ENCODE measurements at regions not wholly inside any gene's neighbourhood (a gene's known extent, or its start where the extent isn't known, plus 50 kb on each side); places are given as distances from the start of the nearest gene placed in this dataset.
"Not testable (repeated sequence)": the region's sequence is repeated elsewhere in the genome, so short reads cannot be mapped to it uniquely, and the experiment has no call there.

DNA sequence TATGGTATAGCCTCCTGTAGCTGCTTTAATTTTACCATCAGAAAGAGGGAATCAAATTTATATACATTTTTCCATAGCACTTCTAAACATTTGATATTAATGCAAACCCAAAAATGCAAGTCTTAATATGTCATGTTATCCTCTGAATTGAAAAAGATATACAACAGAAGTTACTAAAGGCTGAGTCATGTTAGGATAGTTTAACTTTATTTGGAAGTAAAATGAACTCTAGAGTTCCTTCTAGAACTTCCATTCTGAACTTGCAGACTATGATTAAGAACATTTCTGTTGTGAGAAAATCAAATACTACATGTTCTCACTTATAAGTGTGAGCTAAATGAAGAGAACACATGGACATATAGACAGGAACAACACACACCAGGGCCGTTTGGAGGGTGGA lies 317.3 kb upstream of the PRR16 start:
- no peak for DNase-seq

GRCh38 chr5:120147911-120148310 lies 316.2 kb upstream of the PRR16 start:
- DNase-seq: not testable (repeated sequence)

DNA sequence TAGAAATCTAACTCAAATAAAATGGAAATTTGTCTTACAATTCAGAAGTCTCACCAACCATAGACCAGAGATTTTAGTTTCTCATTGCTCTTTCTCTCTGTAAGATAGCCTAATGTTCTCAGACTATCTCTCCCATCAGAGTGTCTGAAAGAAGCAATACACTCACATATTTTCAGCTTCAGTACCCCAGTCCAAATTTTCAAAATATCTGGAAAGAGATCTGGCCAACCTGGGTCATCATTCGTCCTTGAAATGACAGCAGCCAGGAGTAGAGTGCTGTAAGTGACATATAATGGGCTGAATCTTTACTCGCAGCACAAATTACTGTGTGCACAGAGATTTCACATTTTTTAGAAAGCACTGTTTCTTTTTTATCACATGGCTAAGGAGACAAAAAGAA lies 313.3 kb upstream of the PRR16 start:
- no peak for DNase-seq

- DNase-seq: no peak
Measured at GRCh38 chr5:120151181-120151580, 312.9 kb upstream of the PRR16 start.

DNA sequence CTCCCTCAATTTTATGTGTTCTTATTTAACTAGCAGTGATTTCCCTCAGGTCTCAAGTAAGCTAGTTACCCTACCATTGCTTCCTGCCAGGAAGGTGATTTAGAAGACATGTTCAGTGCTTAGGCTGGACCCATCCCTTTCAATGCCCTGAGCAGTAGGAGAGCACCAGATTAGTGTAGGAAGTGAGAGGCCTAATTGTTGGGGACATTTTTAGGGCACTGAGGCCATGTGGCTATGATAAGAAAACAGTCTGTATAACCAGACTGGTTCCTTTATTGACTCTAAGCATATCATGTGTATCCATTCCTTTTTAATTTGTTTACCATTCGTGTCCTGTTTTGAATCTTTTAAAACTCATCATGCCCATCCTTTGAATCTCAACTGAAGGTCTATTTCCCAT lies 312.3 kb upstream of the PRR16 start:
- no peak for DNase-seq

- no peak for DNase-seq
Measured at GRCh38 chr5:120152472-120152871, 311.6 kb upstream of the PRR16 start.

DNA sequence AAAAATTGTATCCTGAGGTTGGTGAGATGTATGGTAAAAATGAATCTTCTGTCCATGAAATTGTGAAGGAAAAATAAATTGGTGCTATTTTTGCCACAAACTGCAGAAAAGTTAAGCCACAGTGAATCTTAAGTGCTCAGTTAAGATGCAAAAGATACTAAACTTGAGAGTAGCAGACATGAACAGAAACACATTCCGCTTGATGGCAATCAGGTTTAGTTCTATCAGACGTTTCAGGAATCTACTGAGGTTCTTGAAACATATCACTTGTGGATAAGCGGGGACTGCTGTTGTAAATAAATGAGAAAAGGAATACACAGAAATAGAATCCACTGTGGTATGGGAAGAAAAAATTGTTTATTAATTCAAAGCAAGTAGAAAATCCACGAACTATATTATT lies 311.2 kb upstream of the PRR16 start:
- DNase-seq: no peak

DNA sequence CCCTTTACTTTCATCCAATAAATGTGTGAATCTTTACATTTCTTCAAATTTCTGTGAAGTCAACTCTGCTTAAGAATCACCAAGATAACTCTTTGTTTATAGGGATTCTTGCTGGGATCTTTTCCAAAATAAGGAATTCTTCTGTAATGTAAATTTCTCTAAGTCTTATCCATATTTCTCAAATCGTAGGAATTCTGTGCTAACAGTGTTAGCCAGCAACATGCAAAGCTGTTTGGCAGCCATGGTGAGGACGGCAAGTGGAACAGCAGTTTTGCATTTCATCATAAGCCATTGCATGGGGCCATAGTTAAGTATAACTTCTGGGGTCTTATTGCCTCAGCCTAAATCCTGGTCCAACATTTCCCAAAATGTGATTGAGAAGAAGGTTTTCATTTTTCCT lies 310.5 kb upstream of the PRR16 start:
- DNase-seq: no peak

- no peak for DNase-seq
Measured at GRCh38 chr5:120155873-120156272, 308.2 kb upstream of the PRR16 start.

DNA sequence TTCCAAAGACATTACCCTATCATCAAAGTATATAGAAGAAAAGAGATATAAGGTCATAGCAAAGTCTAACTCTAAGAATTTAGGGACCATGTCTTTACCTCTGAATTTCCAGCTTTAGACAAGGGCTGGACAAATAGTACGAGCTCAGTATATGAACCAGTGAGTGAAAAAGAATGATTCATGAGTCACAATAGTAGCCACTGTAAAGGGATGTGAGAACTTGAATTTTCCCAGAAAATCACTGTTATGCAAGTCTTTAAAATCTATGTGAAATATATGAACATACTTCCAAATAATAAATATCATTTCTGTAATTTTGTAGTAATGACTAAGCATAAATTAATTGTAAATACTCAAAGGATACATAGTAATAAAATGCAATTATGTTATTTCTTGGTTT lies 305.9 kb upstream of the PRR16 start:
- DNase-seq: no peak

DNA sequence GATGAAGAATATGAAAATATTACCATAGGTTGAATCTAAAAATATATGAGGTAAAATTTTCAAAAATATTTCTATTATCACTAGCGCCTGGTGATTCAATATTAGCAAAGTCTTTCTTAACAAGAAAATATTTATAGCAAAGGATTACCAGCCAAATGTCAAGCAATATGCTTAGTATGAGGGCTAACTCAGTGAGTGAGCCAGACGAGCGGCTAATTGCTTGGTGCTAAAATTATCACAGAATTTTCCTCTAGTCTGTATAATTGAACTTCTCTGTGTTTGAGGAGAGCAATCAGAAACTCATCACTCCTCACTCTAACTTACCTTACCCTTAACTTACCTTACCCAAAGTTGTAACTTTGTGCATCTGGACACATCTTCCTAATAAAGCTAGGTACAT lies 304.9 kb upstream of the PRR16 start:
- no peak for DNase-seq

DNA sequence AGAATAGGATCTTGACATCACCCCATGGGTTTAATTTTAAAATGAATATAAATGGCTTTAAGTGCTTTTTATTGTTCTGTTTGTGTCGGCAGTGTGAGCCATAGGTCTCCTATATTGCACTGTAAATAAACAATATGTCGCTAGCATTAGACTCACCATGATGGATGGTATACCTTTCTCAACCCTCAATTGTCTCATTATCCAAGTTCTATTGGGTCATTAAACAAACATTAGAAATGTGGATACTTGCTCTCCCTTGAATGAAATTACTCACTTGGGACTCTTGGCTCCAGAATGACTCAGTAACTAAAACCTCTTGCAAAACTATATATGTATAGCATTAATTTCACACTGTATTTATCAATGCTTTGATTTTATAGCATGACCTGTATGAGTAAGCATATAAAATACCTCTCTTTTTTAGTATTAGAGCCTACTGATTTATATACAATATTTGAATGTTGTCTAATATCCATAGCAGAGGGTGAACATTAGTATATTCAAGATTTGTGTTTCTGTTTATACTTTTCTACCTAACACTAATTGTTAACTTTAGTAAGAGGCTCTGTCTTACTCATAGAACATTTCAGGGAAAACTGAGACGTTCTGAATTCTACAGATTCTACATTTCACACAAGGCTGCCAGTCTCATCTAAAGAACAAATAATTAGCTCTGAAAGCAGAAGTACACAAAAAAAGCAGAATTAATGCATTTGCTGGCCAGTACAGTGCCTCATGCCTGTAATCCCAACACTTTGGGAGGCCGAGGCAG lies 303.8 kb upstream of the PRR16 start:
- no peak for DNase-seq

DNA sequence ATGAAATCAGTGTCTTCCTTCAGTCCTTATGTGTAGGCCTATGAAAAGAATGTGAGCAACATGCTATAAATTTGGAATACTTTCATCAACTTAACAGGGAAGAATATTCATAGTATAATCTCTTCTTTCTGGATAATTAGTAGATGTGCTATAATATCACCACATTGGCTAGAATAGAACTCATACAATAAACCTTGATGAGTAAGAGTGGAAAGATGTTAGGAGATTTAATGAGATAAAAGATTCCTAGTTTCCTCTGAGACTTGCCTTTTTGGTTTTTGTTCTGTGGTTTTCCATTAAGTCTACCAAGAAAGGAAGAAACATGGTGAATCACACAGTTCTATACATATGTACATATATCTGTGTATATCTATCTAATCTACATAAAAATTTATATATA lies 301.8 kb upstream of the PRR16 start:
- no peak for DNase-seq

DNA sequence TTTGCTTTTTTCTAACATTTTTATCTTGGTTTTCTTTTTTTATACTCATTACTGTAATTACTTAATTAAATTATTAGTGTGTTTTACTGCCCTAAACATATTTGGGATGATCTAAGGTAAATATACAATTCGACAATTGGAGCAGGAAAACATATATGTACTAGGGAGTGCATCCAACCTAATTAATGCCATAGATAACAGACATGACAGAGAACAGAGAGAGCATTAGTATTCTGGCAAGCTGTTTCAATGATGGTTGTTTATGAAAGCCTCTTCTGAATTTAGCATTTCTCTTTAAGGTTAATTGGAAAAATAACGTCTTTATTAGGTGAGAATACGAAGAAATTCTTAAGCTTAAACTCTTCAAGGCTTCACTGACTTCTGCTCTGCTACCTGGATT lies 300.1 kb upstream of the PRR16 start:
- DNase-seq: no peak

DNA sequence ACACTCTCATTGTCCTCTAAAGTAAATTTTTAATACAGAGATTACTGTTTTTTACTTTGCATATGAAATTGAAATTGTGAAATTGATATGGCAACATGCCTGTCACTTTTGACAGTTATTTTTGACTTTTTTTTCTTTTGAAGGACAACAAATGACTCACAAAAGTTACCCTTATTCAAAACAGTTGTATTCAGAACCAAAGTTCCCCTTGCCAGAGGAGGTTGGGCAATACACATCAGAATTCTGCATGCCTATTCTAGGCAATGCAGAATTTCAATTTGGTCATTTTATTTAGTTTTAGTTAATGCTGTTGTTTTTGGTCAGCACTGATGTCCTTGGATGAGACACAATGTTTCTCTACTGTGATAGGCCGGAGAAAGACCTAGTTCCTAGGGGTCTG lies 299.1 kb upstream of the PRR16 start:
- no peak for DNase-seq

GRCh38 chr5:120173125-120173524 lies 291.0 kb upstream of the PRR16 start:
- no peak for DNase-seq

- no peak for DNase-seq
Measured at GRCh38 chr5:120174089-120174488, 290.0 kb upstream of the PRR16 start.

- not testable (repeated sequence) for DNase-seq
Measured at GRCh38 chr5:120181238-120181637, 282.9 kb upstream of the PRR16 start.

- not testable (repeated sequence) for DNase-seq
Measured at GRCh38 chr5:120194650-120195049, 269.4 kb upstream of the PRR16 start.

- DNase-seq: no peak
Measured at GRCh38 chr5:120199559-120199958, 264.5 kb upstream of the PRR16 start.

- no peak for DNase-seq
Measured at GRCh38 chr5:120207129-120207528, 257.0 kb upstream of the PRR16 start.

DNA sequence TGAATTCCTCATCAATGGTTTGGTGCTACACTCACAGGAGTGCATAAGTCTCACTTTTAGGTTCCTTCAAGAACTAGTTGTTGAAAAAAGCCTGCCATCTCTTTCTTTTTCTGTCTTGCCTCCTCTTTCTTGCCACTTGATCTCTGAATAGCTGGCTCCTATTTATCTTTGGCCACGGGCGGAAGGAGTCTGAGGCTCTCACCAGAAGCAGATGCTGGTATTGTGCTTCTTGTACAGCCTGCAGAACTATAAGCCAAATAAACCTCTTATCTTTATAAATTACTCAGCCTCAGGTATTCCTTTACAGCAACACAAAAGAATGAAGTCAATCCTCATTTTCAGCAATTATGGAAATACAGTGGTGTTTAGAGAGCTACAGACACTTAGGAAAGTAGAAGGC lies 247.1 kb upstream of the PRR16 start:
- no peak for DNase-seq

DNA sequence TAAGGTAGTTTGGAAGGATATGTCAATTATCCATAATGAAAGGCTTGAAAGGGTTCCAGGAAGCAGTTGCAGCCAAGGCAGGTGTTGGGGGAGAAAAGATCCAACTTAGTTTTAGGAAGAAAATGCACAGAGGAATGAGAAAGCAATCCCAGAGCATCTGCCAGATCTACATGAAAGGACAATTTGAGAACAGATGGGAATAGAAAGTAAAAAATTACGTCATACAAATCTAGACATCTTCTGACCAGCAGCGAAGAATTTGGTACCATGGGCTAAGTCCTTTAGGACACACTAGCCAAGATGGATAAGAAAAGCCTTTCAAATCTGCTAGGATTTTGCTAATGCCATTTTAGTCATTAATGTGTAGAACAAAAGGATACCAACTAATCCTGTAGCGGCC lies 244.1 kb upstream of the PRR16 start:
- DNase-seq: no peak

- DNase-seq: no peak
Measured at GRCh38 chr5:120225524-120225923, 238.6 kb upstream of the PRR16 start.

All from nucleus accumbens (tissue), 56 donors.